Endothelial cell of umbilical vein (primary cell): ENCODE measurements at regions not wholly inside any gene's neighbourhood (a gene's known extent, or its start where the extent isn't known, plus 50 kb on each side); places are given as distances from the start of the nearest gene placed in this dataset.

ENCODE experiments used
- BruUV-seq: library from RNA; stranded (reverse); fragments of 400-500 nt; replicated peaks from 2 replicates; lab custom pipeline; 2021; lab: Mats Ljungman, UMichigan
- CTCF ChIA-PET: fragments of 300-600, 350-600 bp; sonication (Branson Sonifier 250); formaldehyde crosslinking; loops from one replicate; lab custom pipeline; 2021; ENCODE audit warnings: antibody characterized with exemption, inconsistent platforms; lab: Charles Lee
- POLR2A ChIA-PET: fragments of 300-600, 350-600 bp; sonication (Branson Sonifier 250); formaldehyde crosslinking; loops from one replicate; lab custom pipeline; 2021; ENCODE audit warnings: antibody characterized with exemption, inconsistent platforms; lab: Charles Lee
- DNase-seq: peaks from one replicate; pipeline ENCODE4 v3.0.0-alpha.2; 2011; ENCODE audit warnings: low read depth, low spot score
- FAIRE-seq: peaks from 2 replicates; lab custom pipeline; 2011; peaks lifted over from hg19 to GRCh38; lab: Jason Lieb, UNC
- H2AFZ ChIP-seq: 2 replicates; pipeline ENCODE4 v1.6.0; 2012; ENCODE audit warnings: low read depth, low read length, control low read depth, inconsistent platforms
- H3K27ac ChIP-seq: 2 replicates; pipeline ENCODE4 v1.5.1; 2011; ENCODE audit warnings: low read depth, mild to moderate bottlenecking, control low read depth, low read length, moderate library complexity; ENCODE audit not compliant: insufficient read depth
- H3K27me3 ChIP-seq, 2 experiments: 2 replicates each; pipeline versions ENCODE4 v1.6.0 to v1.6.1; 2011; ENCODE audit warnings: low read length in 2 of 2, mixed read lengths in 1 of 2; ENCODE audit not compliant: control insufficient read depth in 2 of 2, insufficient read depth in 2 of 2
- H3K36me3 ChIP-seq, 2 experiments: 2 replicates in 1 of 2; 3 replicates in 1 of 2; pipeline ENCODE4 v1.5.1; 2011; ENCODE audit warnings: low read length in 2 of 2, mild to moderate bottlenecking in 1 of 2, moderate library complexity in 1 of 2; ENCODE audit not compliant: control insufficient read depth in 2 of 2, insufficient read depth in 2 of 2; ENCODE audit errors: extremely low read depth in 1 of 2
- H3K4me1 ChIP-seq: 3 replicates; pipeline ENCODE4 v1.5.1; 2011; ENCODE audit warnings: mild to moderate bottlenecking, low read length; ENCODE audit not compliant: control insufficient read depth, insufficient read depth; ENCODE audit errors: extremely low read depth
- H3K4me2 ChIP-seq: 2 replicates; pipeline ENCODE4 v1.6.1; 2011; ENCODE audit warnings: low read length, control low read depth, mixed read lengths; ENCODE audit not compliant: insufficient read depth
- H3K4me3 ChIP-seq, 3 experiments: fragments of 200-600 bp in 1 of 3; sonication (generic), shearing (Covaris generic) in 1 of 3; replicated peaks in 1 of 3; 2 replicates each; pipeline ENCODE4 v1.5.1; 2011 to 2016; ENCODE audit warnings: control low read depth in 3 of 3, low read length in 3 of 3, mild to moderate bottlenecking in 2 of 3, inconsistent platforms in 1 of 3, low read depth in 1 of 3, moderate library complexity in 1 of 3; ENCODE audit not compliant: insufficient read depth in 1 of 3
- H3K79me2 ChIP-seq: 2 replicates; pipeline ENCODE4 v1.6.0; 2012; ENCODE audit warnings: low read length, inconsistent platforms; ENCODE audit not compliant: control insufficient read depth, insufficient read depth
- H3K9ac ChIP-seq: replicated peaks from 2 replicates; pipeline ENCODE3; 2011; ENCODE audit warnings: low read length, control low read depth; ENCODE audit not compliant: insufficient read depth; ENCODE audit errors: extremely low read depth
- H3K9me1 ChIP-seq: replicated peaks from 3 replicates; pipeline ENCODE4 v1.6.0; 2011; ENCODE audit warnings: mild to moderate bottlenecking, low read length; ENCODE audit not compliant: control insufficient read depth, insufficient read depth; ENCODE audit errors: extremely low read depth
- H3K9me3 ChIP-seq: replicated peaks from 2 replicates; pipeline ENCODE4 v1.5.1; 2012; ENCODE audit warnings: low read length, inconsistent platforms; ENCODE audit not compliant: control insufficient read depth, insufficient read depth
- H4K20me1 ChIP-seq: replicated peaks from 2 replicates; pipeline ENCODE3; 2011; ENCODE audit warnings: mild to moderate bottlenecking, low read length; ENCODE audit not compliant: control insufficient read depth, insufficient read depth; ENCODE audit errors: extremely low read depth
- EZH2 ChIP-seq: IDR thresholded peaks from 2 replicates; pipeline ENCODE4 v1.6.1; 2012; ENCODE audit warnings: borderline replicate concordance, low read depth, mild to moderate bottlenecking, moderate library complexity, low read length, inconsistent platforms; ENCODE audit not compliant: severe bottlenecking
- FOS ChIP-seq: IDR thresholded peaks from 2 replicates; pipeline ENCODE4 v1.6.1; 2011; ENCODE audit warnings: mild to moderate bottlenecking, low read length, moderate library complexity, borderline replicate concordance; ENCODE audit not compliant: insufficient read depth
- GATA2 ChIP-seq: IDR thresholded peaks from 2 replicates; pipeline ENCODE4 v1.7.0; 2011; ENCODE audit warnings: low read depth, mild to moderate bottlenecking, moderate library complexity, mixed read lengths, low read length; ENCODE audit not compliant: insufficient read length, insufficient read depth
- JUN ChIP-seq: IDR thresholded peaks from 2 replicates; pipeline ENCODE4 v1.6.1; 2011; ENCODE audit warnings: borderline replicate concordance, low read depth; ENCODE audit not compliant: insufficient read length, insufficient read depth
- MYC ChIP-seq: IDR thresholded peaks from one replicate; pipeline ENCODE4 v1.6.1; 2011; ENCODE audit warnings: mild to moderate bottlenecking, low read depth, low read length
- POLR2A ChIP-seq: IDR thresholded peaks from 2 replicates; pipeline ENCODE4 v1.6.1; 2012; ENCODE audit warnings: low read depth, mild to moderate bottlenecking, control low read depth, low read length
- POLR2AphosphoS5 ChIP-seq: IDR thresholded peaks from 2 replicates; pipeline ENCODE4 v1.6.1; 2012; ENCODE audit warnings: low read depth, mild to moderate bottlenecking, control low read depth, low read length, moderate library complexity; ENCODE audit not compliant: insufficient read depth
- dilution Hi-C: fragments of 300-500 bp; cut with MboI; formaldehyde crosslinking; loops from one replicate; pipeline ENCODE4 v1.15.0; 2019; ENCODE audit warnings: low sequenced_read_pairs; ENCODE audit not compliant: extremely low pct_ligation_motif_present
- intact Hi-C: fragments of 100-400 bp; cut with micrococcal nuclease; formaldehyde crosslinking; loops from one replicate; pipeline ENCODE4 v1.10.0; 2022
- TF ChIP-seq, protein P1 (sequence below): IDR thresholded peaks from 2 replicates; pipeline ENCODE4 v1.6.1; 2011; ENCODE audit not compliant: insufficient read depth, insufficient read length
- TF ChIP-seq, protein P2 (sequence below), 2 donors: IDR thresholded peaks; 1 replicate in 1 of 2; 2 replicates in 1 of 2; pipeline ENCODE4 v1.5.1; 2011; ENCODE audit warnings: low read length in 2 of 2, mild to moderate bottlenecking in 2 of 2, moderate library complexity in 2 of 2, control low read depth in 1 of 2, inconsistent platforms in 1 of 2, low read depth in 1 of 2; ENCODE audit not compliant: insufficient read depth in 1 of 2; ENCODE audit errors: extremely low read depth in 1 of 2

DNA sequence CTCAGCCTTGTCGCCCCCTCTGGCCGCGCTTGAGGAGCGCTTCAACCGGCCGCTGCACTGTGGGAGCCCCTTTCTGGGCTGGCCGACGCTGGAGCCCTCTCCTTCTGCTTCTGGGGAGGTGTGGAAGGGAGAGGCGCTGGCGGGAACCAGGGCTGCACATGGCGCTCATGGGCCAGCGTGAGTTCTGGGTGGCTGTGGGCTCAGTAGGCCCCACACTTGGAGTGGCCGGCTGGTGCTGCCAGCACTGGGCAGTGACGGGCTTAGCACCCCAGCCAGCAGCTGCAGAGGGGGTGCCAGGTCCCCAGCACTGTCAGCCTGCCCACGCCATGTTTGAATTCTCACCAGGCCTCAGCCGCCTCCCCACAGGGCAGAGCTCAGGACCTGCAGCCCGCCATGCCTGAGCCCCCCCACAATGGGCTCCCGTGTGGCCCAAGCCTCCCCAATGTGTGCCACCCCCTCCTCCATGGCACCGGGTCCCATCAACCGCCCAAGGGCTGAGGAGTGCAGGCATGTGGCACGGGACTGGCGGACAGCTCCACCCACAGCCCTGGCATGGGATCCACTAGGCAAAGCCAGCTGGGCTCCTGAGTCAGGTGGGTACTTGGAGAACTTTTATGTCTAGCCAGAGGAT is 615.2 kb downstream of the TRIML1 start:
- H3K27ac ChIP-seq = no peak overlapping the region
- no peaks in the 10 kb centered on the region for H3K36me3 ChIP-seq
- no peak for TF ChIP-seq JUN
- TF ChIP-seq FOS = no peak
- TF ChIP-seq POLR2AphosphoS5 = no peak
- TF ChIP-seq MYC = no peak
- TF ChIP-seq GATA2 = no peak
- TF ChIP-seq, protein P1, sequence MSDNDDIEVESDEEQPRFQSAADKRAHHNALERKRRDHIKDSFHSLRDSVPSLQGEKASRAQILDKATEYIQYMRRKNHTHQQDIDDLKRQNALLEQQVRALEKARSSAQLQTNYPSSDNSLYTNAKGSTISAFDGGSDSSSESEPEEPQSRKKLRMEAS = no peak
- TF ChIP-seq EZH2 = no peak
- TF ChIP-seq, protein P2, sequence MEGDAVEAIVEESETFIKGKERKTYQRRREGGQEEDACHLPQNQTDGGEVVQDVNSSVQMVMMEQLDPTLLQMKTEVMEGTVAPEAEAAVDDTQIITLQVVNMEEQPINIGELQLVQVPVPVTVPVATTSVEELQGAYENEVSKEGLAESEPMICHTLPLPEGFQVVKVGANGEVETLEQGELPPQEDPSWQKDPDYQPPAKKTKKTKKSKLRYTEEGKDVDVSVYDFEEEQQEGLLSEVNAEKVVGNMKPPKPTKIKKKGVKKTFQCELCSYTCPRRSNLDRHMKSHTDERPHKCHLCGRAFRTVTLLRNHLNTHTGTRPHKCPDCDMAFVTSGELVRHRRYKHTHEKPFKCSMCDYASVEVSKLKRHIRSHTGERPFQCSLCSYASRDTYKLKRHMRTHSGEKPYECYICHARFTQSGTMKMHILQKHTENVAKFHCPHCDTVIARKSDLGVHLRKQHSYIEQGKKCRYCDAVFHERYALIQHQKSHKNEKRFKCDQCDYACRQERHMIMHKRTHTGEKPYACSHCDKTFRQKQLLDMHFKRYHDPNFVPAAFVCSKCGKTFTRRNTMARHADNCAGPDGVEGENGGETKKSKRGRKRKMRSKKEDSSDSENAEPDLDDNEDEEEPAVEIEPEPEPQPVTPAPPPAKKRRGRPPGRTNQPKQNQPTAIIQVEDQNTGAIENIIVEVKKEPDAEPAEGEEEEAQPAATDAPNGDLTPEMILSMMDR (IDR thresholded peaks at IDR 0.05; ENCODE audit: extremely low read depth in 1 of 2, insufficient read depth in 1 of 2, low read depth in 1 of 2, low read length in 2 of 2) = no peak
- TF ChIP-seq POLR2A = no peak
- no peak for FAIRE-seq
- POLR2A ChIA-PET = no interaction called here
- DNase-seq = no peak
- dilution Hi-C loops (no loop called here), intact Hi-C loops (no loop called here)
- no peaks in the 10 kb centered on the region for H3K9me3 ChIP-seq
- BruUV-seq = no TSS peak
- CTCF ChIA-PET = no interaction called here
- H3K4me3 ChIP-seq = no peak overlapping the region
- no peaks in the 10 kb centered on the region for H3K4me1 ChIP-seq
- no peaks in the 10 kb centered on the region for H3K9me1 ChIP-seq
- H3K79me2 ChIP-seq = no peaks in the 10 kb centered on the region
- H4K20me1 ChIP-seq = no peaks in the 10 kb centered on the region
- no peak overlapping the region for H3K9ac ChIP-seq
- no peak overlapping the region for H3K4me2 ChIP-seq
- no peaks in the 10 kb centered on the region for H3K27me3 ChIP-seq
- no peak overlapping the region for H2AFZ ChIP-seq
